HUES6 (cell line): ENCODE measurements at regions not wholly inside any gene's neighbourhood (a gene's known extent, or its start where the extent isn't known, plus 50 kb on each side); places are given as distances from the start of the nearest gene placed in this dataset.

ENCODE experiments used
- H3K27ac ChIP-seq: 2 replicates; pipeline ENCODE4 v1.7.0; 2013; ENCODE audit warnings: low read depth, mild to moderate bottlenecking, low read length, inconsistent platforms
- H3K27me3 ChIP-seq: 2 replicates; pipeline ENCODE4 v1.6.1; 2013; ENCODE audit warnings: low read length; ENCODE audit not compliant: control insufficient read depth, insufficient read depth
- H3K36me3 ChIP-seq: 2 replicates; pipeline ENCODE4 v1.6.1; 2013; ENCODE audit warnings: low read length; ENCODE audit not compliant: control insufficient read depth, insufficient read depth
- H3K4me1 ChIP-seq: 2 replicates; pipeline ENCODE4 v1.6.1; 2013; ENCODE audit warnings: low read length; ENCODE audit not compliant: control insufficient read depth, insufficient read depth
- H3K4me3 ChIP-seq: 2 replicates; pipeline ENCODE4 v1.5.1; 2013; ENCODE audit warnings: low read depth, low read length
- H3K9ac ChIP-seq: one replicate; pipeline ENCODE4 v1.6.1; 2013; ENCODE audit warnings: mild to moderate bottlenecking, low read length
- H3K9me3 ChIP-seq: 2 replicates; pipeline ENCODE4 v1.6.1; 2013; ENCODE audit warnings: low read depth, low read length; ENCODE audit not compliant: control insufficient read depth, insufficient read depth

DNA sequence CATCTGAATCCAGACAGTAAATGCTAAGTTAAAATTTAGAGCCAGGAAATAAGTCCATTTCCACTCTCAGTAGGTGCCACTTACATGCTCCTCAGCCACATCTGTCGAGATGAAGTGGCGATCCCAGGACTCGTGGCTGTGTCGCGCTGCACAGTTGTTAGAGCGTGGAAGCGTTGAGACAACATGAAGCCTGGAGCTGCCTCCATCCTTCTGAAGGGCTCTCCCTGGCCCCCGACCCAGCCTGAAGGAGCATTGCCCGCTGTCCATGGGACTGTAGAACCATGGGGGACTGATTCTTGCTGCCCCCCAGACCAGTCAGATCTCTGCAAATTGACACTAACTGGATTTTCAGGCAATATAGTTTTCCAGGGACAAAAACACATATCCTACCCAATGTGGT lies 58.9 kb downstream of the IRX1 start:
- no peak overlapping the region for H3K9ac ChIP-seq
- no peaks in the 10 kb centered on the region for H3K4me1 ChIP-seq
- no peaks in the 10 kb centered on the region for H3K27me3 ChIP-seq
- H3K27ac ChIP-seq, result no peak overlapping the region
- no peaks in the 10 kb centered on the region; the same call in 1 of the 2 replicates for H3K9me3 ChIP-seq
- H3K4me3 ChIP-seq, result no peak overlapping the region
- no peaks in the 10 kb centered on the region for H3K36me3 ChIP-seq

DNA sequence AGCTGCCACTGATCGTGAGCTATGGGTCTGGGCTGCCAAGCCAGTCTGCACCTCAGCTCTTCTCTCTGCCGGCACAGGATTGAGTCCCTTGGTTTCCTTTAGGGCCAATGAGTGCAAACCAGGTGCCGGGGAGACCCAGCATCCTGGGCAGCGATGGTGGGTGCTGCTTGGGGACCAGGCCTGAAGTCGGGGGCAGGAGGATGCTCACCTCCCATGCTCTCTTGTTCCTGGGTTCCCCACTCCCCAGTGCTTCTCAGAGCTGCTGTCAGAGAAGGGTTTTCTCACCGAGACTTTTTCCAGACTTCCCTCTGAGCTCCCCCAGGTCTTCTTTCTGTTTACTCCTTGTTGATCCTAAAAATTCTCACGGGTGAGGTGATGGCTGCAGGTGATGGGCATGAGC lies 61.2 kb downstream of the IRX1 start:
- Histone ChIP-seq H3K4me1 (no peaks in the 10 kb centered on the region), H3K9me3 (no peaks in the 10 kb centered on the region; the same call in 1 of the 2 replicates), H3K27me3 (no peaks in the 10 kb centered on the region), H3K4me3 (no peak overlapping the region), H3K27ac (no peak overlapping the region), H3K36me3 (no peaks in the 10 kb centered on the region), H3K9ac (no peak overlapping the region)

DNA sequence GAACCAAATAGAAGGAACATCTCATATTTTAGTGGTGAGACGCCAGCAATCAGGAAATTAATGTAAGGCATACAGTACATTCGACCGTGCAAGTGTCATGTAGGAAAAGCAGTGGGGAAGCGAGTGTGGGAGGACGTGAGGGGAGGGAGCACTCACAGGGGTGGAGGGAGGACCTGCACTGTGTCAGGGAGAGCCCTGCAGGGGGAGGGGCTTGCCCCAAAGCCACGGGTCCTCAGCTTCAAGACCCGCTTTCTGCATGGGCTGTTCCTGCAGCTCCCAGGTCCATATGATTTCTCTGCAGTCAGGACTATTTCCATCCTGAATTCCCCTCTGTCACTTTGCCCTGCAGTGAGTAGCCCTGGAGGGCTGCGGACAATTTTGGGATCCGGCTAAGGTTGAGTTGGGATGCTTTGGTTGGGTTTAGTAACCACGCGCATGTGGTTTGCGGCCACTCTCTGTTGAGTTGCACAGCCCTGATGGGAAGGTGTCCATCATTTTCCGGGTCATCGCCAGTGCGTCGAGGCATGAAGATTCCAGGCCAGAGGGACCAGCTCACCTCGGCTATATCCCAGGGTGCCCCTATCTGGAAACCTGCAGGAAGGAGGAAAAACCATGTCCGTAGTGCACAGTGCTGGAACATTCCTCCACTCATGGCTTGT lies 61.9 kb downstream of the IRX1 start:
- no peaks in the 10 kb centered on the region for H3K36me3 ChIP-seq

DNA sequence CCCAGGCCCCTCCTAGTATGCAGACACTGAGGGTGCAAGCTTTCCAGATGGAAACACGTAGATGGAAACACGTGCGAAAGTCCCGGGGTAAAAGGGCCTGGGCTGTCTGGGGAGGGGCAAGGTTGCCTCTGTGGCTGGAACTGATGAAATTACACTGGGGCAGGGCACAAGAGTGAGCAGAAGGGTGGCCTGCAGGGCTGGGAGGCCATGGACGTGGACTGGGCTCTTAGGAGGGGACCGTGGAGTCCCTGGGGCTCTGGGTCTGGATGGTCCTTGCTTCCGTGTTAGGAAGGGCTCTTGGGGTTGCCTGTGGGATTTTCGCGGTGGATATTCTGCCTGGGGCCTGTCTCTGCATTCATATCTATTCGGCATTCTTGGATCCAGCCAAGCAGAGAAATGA lies 63.3 kb downstream of the IRX1 start:
- no peaks in the 10 kb centered on the region for H3K4me1 ChIP-seq
- no peak overlapping the region for H3K4me3 ChIP-seq
- H3K9ac ChIP-seq, result no peak overlapping the region
- H3K27me3 ChIP-seq, result no peaks in the 10 kb centered on the region
- no peak overlapping the region for H3K27ac ChIP-seq
- H3K36me3 ChIP-seq, result no peaks in the 10 kb centered on the region
- no peaks in the 10 kb centered on the region; the same call in 1 of the 2 replicates for H3K9me3 ChIP-seq

More for the DNA sequence above, 61.9 kb downstream of the IRX1 start:
- Histone ChIP-seq H3K27me3 (no peaks in the 10 kb centered on the region), H3K9ac (no peak overlapping the region), H3K4me1 (no peaks in the 10 kb centered on the region), H3K9me3 (no peaks in the 10 kb centered on the region; the same call in 1 of the 2 replicates), H3K27ac (no peak overlapping the region), H3K4me3 (no peak overlapping the region)

DNA sequence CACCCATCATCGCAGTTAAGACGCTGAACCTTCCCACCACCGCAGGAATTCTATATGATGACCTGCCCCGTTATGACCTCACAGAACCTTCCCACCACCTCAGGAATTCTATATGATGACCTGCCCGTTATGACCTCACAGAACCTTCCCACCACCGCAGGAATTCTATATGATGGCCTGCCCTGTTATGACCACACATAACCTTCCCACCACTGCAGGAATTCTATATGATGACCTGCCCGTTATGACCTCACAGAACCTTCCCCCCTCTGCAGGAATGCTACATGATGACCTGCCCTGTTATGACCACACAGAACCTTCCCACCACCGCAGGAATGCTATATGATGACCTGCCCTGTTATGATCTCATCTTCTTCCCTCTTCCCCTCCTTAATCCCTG lies 64.3 kb downstream of the IRX1 start:
- H3K9ac ChIP-seq, result no peak overlapping the region
- no peak overlapping the region for H3K4me3 ChIP-seq
- no peak overlapping the region for H3K27ac ChIP-seq
- no peaks in the 10 kb centered on the region for H3K27me3 ChIP-seq
- no peaks in the 10 kb centered on the region; the same call in 1 of the 2 replicates for H3K9me3 ChIP-seq
- H3K36me3 ChIP-seq, result no peaks in the 10 kb centered on the region
- no peaks in the 10 kb centered on the region for H3K4me1 ChIP-seq

DNA sequence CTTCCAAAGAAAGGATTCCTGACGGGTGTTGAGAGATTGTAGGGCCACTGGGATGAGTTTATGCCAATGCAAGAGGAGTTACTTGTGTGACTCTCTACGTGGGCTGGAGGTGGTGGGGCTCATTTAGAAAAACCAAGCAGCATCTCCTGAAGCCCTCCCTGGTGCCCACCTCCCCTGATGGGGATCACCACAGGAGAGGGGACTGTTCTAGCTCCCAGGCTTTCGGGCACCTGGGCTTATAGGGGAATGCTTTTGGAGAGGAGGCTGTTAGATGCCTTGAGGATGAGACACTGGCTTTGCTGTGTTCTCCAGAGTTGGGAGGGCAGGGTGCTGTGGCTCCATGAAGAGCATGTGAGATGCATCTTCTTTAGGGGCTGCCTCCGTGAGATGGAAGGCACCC lies 65.0 kb downstream of the IRX1 start:
- H3K36me3 ChIP-seq, result no peaks in the 10 kb centered on the region

DNA sequence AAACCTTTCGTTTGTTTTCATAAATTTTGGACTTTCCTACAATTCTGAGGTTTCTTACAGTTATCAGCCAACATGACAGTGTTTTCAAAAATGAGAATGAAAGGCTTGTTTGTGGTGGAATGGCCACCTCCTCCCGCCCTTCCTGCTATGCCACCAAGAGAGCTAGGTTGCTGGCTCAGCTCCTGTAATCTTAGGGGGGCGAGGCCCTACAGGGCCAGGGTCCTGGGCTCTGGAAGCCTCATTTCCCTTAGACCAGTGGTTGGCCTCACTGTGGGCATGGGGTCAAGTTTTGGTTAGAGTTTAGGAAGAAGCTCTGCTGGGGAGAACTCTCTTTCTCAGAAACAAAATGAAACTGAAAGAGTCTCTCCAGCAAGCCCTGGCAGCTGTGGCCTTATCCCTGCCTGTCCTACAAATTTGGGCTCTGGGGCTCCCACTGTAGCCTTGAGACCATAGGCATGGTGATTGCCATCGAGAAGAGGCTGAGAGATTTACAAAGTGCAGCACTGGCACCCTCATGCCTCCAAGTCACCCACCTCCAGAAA lies 66.2 kb downstream of the IRX1 start:
- Histone ChIP-seq H3K27ac (no peak overlapping the region), H3K36me3 (no peaks in the 10 kb centered on the region), H3K27me3 (no peaks in the 10 kb centered on the region), H3K9me3 (no peaks in the 10 kb centered on the region; the same call in 1 of the 2 replicates), H3K4me3 (no peak overlapping the region), H3K9ac (no peak overlapping the region), H3K4me1 (no peaks in the 10 kb centered on the region)

More for the DNA sequence above, 65.0 kb downstream of the IRX1 start:
- Histone ChIP-seq H3K4me3 (no peak overlapping the region), H3K9ac (no peak overlapping the region), H3K27me3 (no peaks in the 10 kb centered on the region), H3K9me3 (no peaks in the 10 kb centered on the region; the same call in 1 of the 2 replicates), H3K4me1 (no peaks in the 10 kb centered on the region), H3K27ac (no peak overlapping the region)

DNA sequence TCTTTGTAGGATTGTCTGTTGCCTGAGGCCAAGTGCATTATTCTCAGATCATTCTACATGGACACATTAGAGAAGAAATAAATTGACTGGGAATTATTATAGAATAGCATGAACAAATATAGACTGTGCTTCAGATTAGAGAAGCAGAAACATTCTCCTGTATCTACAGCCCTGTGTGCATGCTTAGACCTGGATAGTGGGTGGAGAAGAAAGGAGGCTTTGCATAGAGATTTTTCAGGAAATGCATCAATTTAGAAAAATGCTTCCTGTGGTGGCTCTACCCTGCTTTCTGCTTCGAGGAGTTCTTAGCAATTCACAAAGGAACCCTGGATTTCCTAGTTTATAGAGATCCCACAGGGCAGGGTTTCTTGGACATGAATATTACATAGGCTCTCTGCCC lies 66.7 kb downstream of the IRX1 start:
- no peak overlapping the region for H3K4me3 ChIP-seq
- no peaks in the 10 kb centered on the region; the same call in 1 of the 2 replicates for H3K9me3 ChIP-seq
- no peak overlapping the region for H3K9ac ChIP-seq
- no peaks in the 10 kb centered on the region for H3K27me3 ChIP-seq
- H3K27ac ChIP-seq, result no peak overlapping the region
- H3K36me3 ChIP-seq, result no peaks in the 10 kb centered on the region
- no peaks in the 10 kb centered on the region for H3K4me1 ChIP-seq

DNA sequence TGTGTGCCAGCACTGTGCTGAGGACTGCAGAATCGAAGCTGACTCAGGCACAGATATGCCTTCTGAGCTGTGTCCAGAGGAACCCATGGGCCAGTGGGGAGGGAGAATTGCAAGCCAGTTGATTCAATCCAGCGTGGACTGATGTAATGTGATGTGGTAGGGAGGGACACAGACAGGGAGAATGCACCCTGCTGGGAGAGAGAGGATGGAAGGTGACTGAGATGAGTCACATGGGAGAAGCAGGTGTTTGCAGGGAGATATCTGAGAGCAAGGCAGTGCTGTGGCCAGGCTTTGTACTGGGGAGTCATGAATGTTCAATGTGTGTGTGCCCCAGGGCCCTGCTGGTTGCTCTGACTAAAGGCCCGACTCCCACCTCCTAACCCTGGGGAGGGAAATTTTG lies 75.7 kb downstream of the IRX1 start:
- H3K9ac ChIP-seq, result no peak overlapping the region
- H3K4me1 ChIP-seq, result peaks cover 5% of the 10 kb centered on the region; the same call in 1 of the 2 replicates
- no peak overlapping the region for H3K27ac ChIP-seq
- no peaks in the 10 kb centered on the region for H3K36me3 ChIP-seq
- no peak overlapping the region for H3K4me3 ChIP-seq
- H3K9me3 ChIP-seq, result no peaks in the 10 kb centered on the region
- H3K27me3 ChIP-seq, result no peaks in the 10 kb centered on the region

DNA sequence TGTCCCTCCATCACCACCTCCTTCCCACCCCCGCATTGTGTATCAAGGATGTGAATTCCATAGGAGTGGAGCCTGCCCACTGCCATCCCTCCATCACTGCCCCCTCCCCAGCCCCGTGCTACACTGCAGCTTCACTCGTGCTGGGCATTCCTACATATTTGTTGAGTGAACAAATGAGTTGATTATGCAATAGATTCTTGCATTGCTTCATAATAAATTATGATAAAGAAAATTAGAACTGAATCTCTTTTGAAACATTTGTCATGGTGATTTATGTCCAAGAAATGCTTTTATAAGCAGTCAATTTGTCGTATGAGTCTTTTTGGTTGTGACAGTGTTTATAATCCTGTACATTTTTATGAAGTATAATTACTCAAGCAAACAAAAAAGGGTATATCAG lies 83.2 kb downstream of the IRX1 start:
- Histone ChIP-seq H3K27me3 (no peaks in the 10 kb centered on the region), H3K36me3 (no peaks in the 10 kb centered on the region), H3K9ac (no peak overlapping the region), H3K27ac (no peak overlapping the region), H3K4me3 (no peak overlapping the region), H3K4me1 (peaks cover 5% of the 10 kb centered on the region; the same call in 1 of the 2 replicates), H3K9me3 (no peaks in the 10 kb centered on the region)

DNA sequence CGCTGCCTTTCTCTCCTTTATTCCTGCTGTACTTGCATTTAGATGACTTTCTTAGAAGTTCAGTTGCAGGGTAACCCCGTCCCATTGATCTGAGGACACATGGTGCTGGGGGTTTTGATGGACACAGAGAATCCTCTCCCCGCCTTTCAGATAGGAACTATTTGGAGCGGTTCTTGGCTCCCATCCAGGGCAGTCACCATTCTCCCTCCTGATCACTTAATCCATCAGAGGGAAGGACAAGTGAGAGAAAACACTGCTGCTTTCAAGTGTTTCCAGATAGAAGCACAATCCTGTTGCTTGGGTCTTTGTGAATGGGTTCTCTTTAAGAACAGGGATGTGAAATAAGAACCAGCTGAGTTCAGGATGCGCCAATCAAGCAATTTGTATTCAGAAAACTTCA lies 85.2 kb downstream of the IRX1 start:
- H3K9me3 ChIP-seq, result no peaks in the 10 kb centered on the region
- no peaks in the 10 kb centered on the region for H3K27me3 ChIP-seq
- H3K9ac ChIP-seq, result no peak overlapping the region
- peaks cover 4% of the 10 kb centered on the region; the same call in 1 of the 2 replicates for H3K4me1 ChIP-seq
- H3K36me3 ChIP-seq, result no peaks in the 10 kb centered on the region
- H3K27ac ChIP-seq, result no peak overlapping the region
- no peak overlapping the region for H3K4me3 ChIP-seq
